GM23338 (cell line): ENCODE measurements at regions not wholly inside any gene's neighbourhood (a gene's known extent, or its start where the extent isn't known, plus 50 kb on each side); places are given as distances from the start of the nearest gene placed in this dataset.

Experiments used
- ATAC-seq: fragments of 200-7000 bp; cut with Tn5 transposase; 3 replicates; pipeline ENCODE4 v1.9.1; 2020
- DNase-seq: peaks from one replicate; pipeline ENCODE4 v3.0.0-alpha.2; 2015; ENCODE audit warnings: low spot score
- H2AFZ ChIP-seq: fragments of 200-600 bp; sonication (generic); 2 replicates; pipeline ENCODE4 v1.8.0; 2016; ENCODE audit warnings: antibody characterized with exemption, mild to moderate bottlenecking, moderate library complexity
- H3F3A ChIP-seq: fragments of 200-600 bp; sonication (generic); replicated peaks from 2 replicates; pipeline ENCODE4 v1.8.0; 2017; ENCODE audit warnings: antibody characterized with exemption, mixed run types, low read depth
- H3K27ac ChIP-seq: fragments of 200-600 bp; sonication (generic); 2 replicates; pipeline ENCODE4 v1.6.1; 2016; ENCODE audit warnings: low read depth
- H3K27me3 ChIP-seq: fragments of 200-600 bp; sonication (generic); 2 replicates; pipeline ENCODE4 v1.8.0; 2016; ENCODE audit warnings: mild to moderate bottlenecking, mixed run types, moderate library complexity; ENCODE audit not compliant: insufficient read depth
- H3K36me3 ChIP-seq: fragments of 200-600 bp; sonication (generic); 2 replicates; pipeline ENCODE4 v1.8.0; 2016; ENCODE audit warnings: mild to moderate bottlenecking; ENCODE audit not compliant: insufficient read depth
- H3K4me1 ChIP-seq: fragments of 200-600 bp; sonication (generic); 2 replicates; pipeline ENCODE4 v1.8.0; 2016; ENCODE audit warnings: mild to moderate bottlenecking, moderate library complexity; ENCODE audit not compliant: insufficient read depth
- H3K4me2 ChIP-seq: fragments of 200-600 bp; sonication (generic); 2 replicates; pipeline ENCODE4 v1.7.1; 2017; ENCODE audit warnings: mixed run types
- H3K4me3 ChIP-seq: fragments of 200-600 bp; sonication (generic); 2 replicates; pipeline ENCODE4 v1.6.1; 2016; ENCODE audit warnings: mixed run types
- H3K79me2 ChIP-seq: fragments of 200-600 bp; sonication (generic); replicated peaks from 2 replicates; pipeline ENCODE4 v1.8.0; 2017; ENCODE audit warnings: mild to moderate bottlenecking; ENCODE audit not compliant: insufficient read depth
- H3K9me2 ChIP-seq: fragments of 200-600 bp; sonication (generic); 2 replicates; pipeline ENCODE4 v1.8.0; 2017; ENCODE audit not compliant: insufficient read depth
- H4K20me1 ChIP-seq: fragments of 200-600 bp; sonication (generic); replicated peaks from 2 replicates; pipeline ENCODE4 v1.8.0; 2017; ENCODE audit warnings: mild to moderate bottlenecking; ENCODE audit not compliant: insufficient read depth
- H3K27ac Mint-ChIP-seq: 2 replicates; pipeline ENCODE4 v1.8.0; 2020; ENCODE audit warnings: inconsistent platforms, mild to moderate bottlenecking, moderate library complexity, mixed read lengths
- H3K27me3 Mint-ChIP-seq: 3 replicates; pipeline ENCODE4 v1.8.0; 2022; ENCODE audit warnings: low read depth, mild to moderate bottlenecking, moderate library complexity, mixed read lengths, inconsistent platforms; ENCODE audit not compliant: insufficient read depth, poor library complexity
- H3K36me3 Mint-ChIP-seq: 3 replicates; pipeline ENCODE4 v1.8.0; 2021; ENCODE audit warnings: low read depth, mild to moderate bottlenecking, inconsistent platforms, moderate library complexity, mixed read lengths
- H3K4me1 Mint-ChIP-seq: 3 replicates; pipeline ENCODE4 v1.8.0; 2020; ENCODE audit warnings: mild to moderate bottlenecking, inconsistent platforms, mixed read lengths
- H3K4me3 Mint-ChIP-seq: 3 replicates; pipeline ENCODE4 v1.8.0; 2021; ENCODE audit warnings: moderate library complexity, mild to moderate bottlenecking, inconsistent platforms, mixed read lengths
- H3K9me3 Mint-ChIP-seq: 3 replicates; pipeline ENCODE4 v1.8.0; 2020; ENCODE audit warnings: moderate library complexity, mild to moderate bottlenecking, inconsistent platforms, mixed read lengths
- CREB1 ChIP-seq: fragments of 250-450 bp; sonication (Bioruptor Pico); IDR thresholded peaks from 2 replicates; pipeline ENCODE4 v1.5.0; 2020; ENCODE audit warnings: low read depth, mild to moderate bottlenecking, moderate library complexity
- CTCF ChIP-seq, 2 experiments: fragments of 200-600 bp in 1 of 2; sonication (generic) in 1 of 2; conservative IDR thresholded peaks; 2 replicates each; pipeline versions ENCODE4 v1.5.1 to v1.6.1; 2016 to 2017; ENCODE audit warnings: antibody characterized with exemption in 2 of 2, low read depth in 2 of 2, mild to moderate bottlenecking in 2 of 2, moderate library complexity in 1 of 2
- ETS1 ChIP-seq: IDR thresholded peaks from 2 replicates; pipeline ENCODE4 v1.6.1; 2016; ENCODE audit warnings: antibody characterized with exemption
- EZH2 ChIP-seq: fragments of 200-600 bp; sonication (generic); IDR thresholded peaks from one replicate; pipeline ENCODE4 v1.8.0; 2017; ENCODE audit warnings: antibody characterized with exemption, mild to moderate bottlenecking, low read depth; ENCODE audit not compliant: unreplicated experiment
- EZH2phosphoT487 ChIP-seq: fragments of 200-600 bp; sonication (generic); IDR thresholded peaks from one replicate; pipeline ENCODE4 v1.8.1; 2018; ENCODE audit warnings: antibody characterized with exemption; ENCODE audit not compliant: unreplicated experiment
- JUNB ChIP-seq: IDR thresholded peaks from one replicate; pipeline ENCODE4 v1.6.1; 2016; ENCODE audit warnings: antibody characterized with exemption; ENCODE audit not compliant: unreplicated experiment
- NANOG ChIP-seq: IDR thresholded peaks from 2 replicates; pipeline ENCODE4 v1.6.1; 2016; ENCODE audit warnings: antibody characterized with exemption, borderline replicate concordance
- POLR2AphosphoS5 ChIP-seq: IDR thresholded peaks from 2 replicates; pipeline ENCODE4 v1.6.1; 2016; ENCODE audit warnings: antibody characterized with exemption, low read depth
- REST ChIP-seq: IDR thresholded peaks from one replicate; pipeline ENCODE4 v1.6.1; 2018; ENCODE audit warnings: antibody characterized with exemption; ENCODE audit not compliant: unreplicated experiment
- STAT1 ChIP-seq: IDR thresholded peaks from one replicate; pipeline ENCODE4 v1.6.1; 2016; ENCODE audit warnings: antibody characterized with exemption; ENCODE audit not compliant: unreplicated experiment
- ZNF114 ChIP-seq: fragments of 250-450 bp; sonication (Bioruptor Pico); IDR thresholded peaks from 2 replicates; pipeline ENCODE4 v1.5.0; 2020; ENCODE audit warnings: mild to moderate bottlenecking, moderate library complexity
- ZNF331 ChIP-seq: fragments of 250-450 bp; sonication (Bioruptor Pico); IDR thresholded peaks from 2 replicates; pipeline ENCODE4 v1.5.0; 2020; ENCODE audit warnings: low read depth, mild to moderate bottlenecking, moderate library complexity
- ZNF462 ChIP-seq: fragments of 250-450 bp; sonication (Bioruptor Pico); IDR thresholded peaks from 2 replicates; pipeline ENCODE4 v1.5.0; 2020; ENCODE audit warnings: mild to moderate bottlenecking, moderate library complexity

- H3K9me3 Mint-ChIP-seq, result no peaks in the 10 kb centered on the region
- no peak overlapping the region for H3K27ac Mint-ChIP-seq
- Histone ChIP-seq H3K4me1 (no peaks in the 10 kb centered on the region), H3K4me2 (no peak overlapping the region), H3K27ac (no peak overlapping the region), H3K27me3 (no peaks in the 10 kb centered on the region), H3K4me3 (no peak overlapping the region), H3K36me3 (no peaks in the 10 kb centered on the region), H3K9me2 (0 out of 2 replicates have a peak, but pooled peaks cover 7% of the 10 kb centered on the region), H3K79me2 (no peaks in the 10 kb centered on the region), H4K20me1 (no peaks in the 10 kb centered on the region), H2AFZ (no peak overlapping the region), H3F3A (no peaks in the 10 kb centered on the region)
- no peak for TF ChIP-seq ZNF331 (CRISPR knock-in tag)
- no peak for TF ChIP-seq EZH2phosphoT487
- no peak for TF ChIP-seq CTCF (conservative IDR thresholded peaks at IDR 0.05; ENCODE audit: low read depth in 2 of 2)
- TF ChIP-seq ZNF114 (CRISPR knock-in tag), result no peak
- no peak for TF ChIP-seq STAT1
- no peak for TF ChIP-seq ETS1
- no peak for TF ChIP-seq NANOG
- TF ChIP-seq POLR2AphosphoS5, result no peak
- TF ChIP-seq CREB1 (CRISPR knock-in tag), result no peak
- no peak for TF ChIP-seq JUNB
- no peak for TF ChIP-seq ZNF462 (CRISPR knock-in tag)
- no peak for TF ChIP-seq REST
- no peak for TF ChIP-seq EZH2
- no peak for ATAC-seq
- H3K4me1 Mint-ChIP-seq, result no peaks in the 10 kb centered on the region; the same call in 2 of the 3 replicates
- H3K4me3 Mint-ChIP-seq, result no peak overlapping the region
- no peaks in the 10 kb centered on the region for H3K36me3 Mint-ChIP-seq
- peaks cover 2% of the 10 kb centered on the region for H3K27me3 Mint-ChIP-seq
- DNase-seq, result no peak
Measured at GRCh38 chr11:129596351-129596750, 219.3 kb upstream of the TMEM45B start.
